ENCODE measurements at regions not wholly inside any gene's neighbourhood (a gene's known extent, or its start where the extent isn't known, plus 50 kb on each side); places are given as distances from the start of the nearest gene placed in this dataset.

DNA sequence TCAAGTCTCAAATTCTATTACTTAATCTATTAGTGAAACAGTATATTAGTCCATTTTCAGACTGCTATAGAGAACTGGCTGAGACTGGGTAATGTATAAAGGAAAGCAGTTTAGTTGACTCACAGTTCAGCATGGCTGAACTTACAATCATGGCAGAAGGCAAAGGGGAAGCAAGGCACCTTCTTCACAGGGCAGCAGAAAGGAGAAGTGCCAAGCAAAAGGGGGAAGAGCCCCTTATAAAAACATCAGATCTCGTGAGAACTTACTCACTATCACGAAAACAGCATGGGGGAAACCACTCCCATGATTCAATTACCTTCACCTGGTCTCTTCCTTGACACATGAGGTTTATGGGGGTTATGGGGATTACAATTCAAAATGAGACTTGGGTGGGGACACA lies 67.9 kb upstream of the CHSY3 start:
- POLR2A ChIA-PET, result no interaction called here
- Histone ChIP-seq H3K9me1 (replicated peaks; ENCODE audit: control insufficient read depth, extremely low read depth, insufficient read depth, low read length) (no peaks in the 10 kb centered on the region), H3K79me2 (ENCODE audit: control insufficient read depth, insufficient read depth, low read length) (no peaks in the 10 kb centered on the region), H2AFZ (ENCODE audit: low read depth, low read length) (no peak overlapping the region), H3K9me3 (replicated peaks; ENCODE audit: control insufficient read depth, insufficient read depth, low read length) (no peaks in the 10 kb centered on the region), H3K4me2 (ENCODE audit: insufficient read depth, low read length) (no peak overlapping the region), H4K20me1 (replicated peaks; ENCODE audit: control insufficient read depth, extremely low read depth, insufficient read depth, low read length) (no peaks in the 10 kb centered on the region), H3K9ac (replicated peaks; ENCODE audit: extremely low read depth, insufficient read depth, low read length) (no peak overlapping the region), H3K4me3 (replicated peaks in 1 of 3; ENCODE audit: insufficient read depth in 1 of 3, low read depth in 1 of 3, low read length in 3 of 3) (no peak overlapping the region), H3K4me1 (ENCODE audit: control insufficient read depth, extremely low read depth, insufficient read depth, low read length) (no peaks in the 10 kb centered on the region), H3K36me3 (ENCODE audit: control insufficient read depth in 2 of 2, extremely low read depth in 1 of 2, insufficient read depth in 2 of 2, low read length in 2 of 2) (no peaks in the 10 kb centered on the region), H3K27me3 (ENCODE audit: control insufficient read depth in 2 of 2, insufficient read depth in 2 of 2, low read length in 2 of 2) (peaks cover 0 to 3% of the 10 kb centered on the region in 2 experiments), H3K27ac (ENCODE audit: insufficient read depth, low read depth, low read length) (no peak overlapping the region)
- no peak for TF ChIP-seq MYC (IDR thresholded peaks at IDR 0.05; ENCODE audit: low read depth, low read length)
- TF ChIP-seq JUN (IDR thresholded peaks at IDR 0.05; ENCODE audit: borderline replicate concordance, insufficient read depth, insufficient read length, low read depth), result no peak
- TF ChIP-seq, protein P1, sequence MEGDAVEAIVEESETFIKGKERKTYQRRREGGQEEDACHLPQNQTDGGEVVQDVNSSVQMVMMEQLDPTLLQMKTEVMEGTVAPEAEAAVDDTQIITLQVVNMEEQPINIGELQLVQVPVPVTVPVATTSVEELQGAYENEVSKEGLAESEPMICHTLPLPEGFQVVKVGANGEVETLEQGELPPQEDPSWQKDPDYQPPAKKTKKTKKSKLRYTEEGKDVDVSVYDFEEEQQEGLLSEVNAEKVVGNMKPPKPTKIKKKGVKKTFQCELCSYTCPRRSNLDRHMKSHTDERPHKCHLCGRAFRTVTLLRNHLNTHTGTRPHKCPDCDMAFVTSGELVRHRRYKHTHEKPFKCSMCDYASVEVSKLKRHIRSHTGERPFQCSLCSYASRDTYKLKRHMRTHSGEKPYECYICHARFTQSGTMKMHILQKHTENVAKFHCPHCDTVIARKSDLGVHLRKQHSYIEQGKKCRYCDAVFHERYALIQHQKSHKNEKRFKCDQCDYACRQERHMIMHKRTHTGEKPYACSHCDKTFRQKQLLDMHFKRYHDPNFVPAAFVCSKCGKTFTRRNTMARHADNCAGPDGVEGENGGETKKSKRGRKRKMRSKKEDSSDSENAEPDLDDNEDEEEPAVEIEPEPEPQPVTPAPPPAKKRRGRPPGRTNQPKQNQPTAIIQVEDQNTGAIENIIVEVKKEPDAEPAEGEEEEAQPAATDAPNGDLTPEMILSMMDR (IDR thresholded peaks at IDR 0.05; ENCODE audit: extremely low read depth in 1 of 2, insufficient read depth in 1 of 2, low read depth in 1 of 2, low read length in 2 of 2), result no peak
- TF ChIP-seq POLR2AphosphoS5 (IDR thresholded peaks at IDR 0.05; ENCODE audit: insufficient read depth, low read depth, low read length), result no peak
- TF ChIP-seq FOS (IDR thresholded peaks at IDR 0.05; ENCODE audit: borderline replicate concordance, insufficient read depth, low read length), result no peak
- FAIRE-seq, result no peak
- intact Hi-C loops (cut with micrococcal nuclease) (no loop called here), dilution Hi-C loops (cut with MboI; ENCODE audit: extremely low pct_ligation_motif_present, low sequenced_read_pairs) (no loop called here)
- CTCF ChIA-PET, result interaction anchor here (1.0 kb wide), 2 partner anchors 16 to 65 kb away, joined by 4 read pairs; no protein-coding TSS in a partner anchor
- no TSS peak for BruUV-seq (replicated peaks)
- no peak for DNase-seq (ENCODE audit: low read depth, low spot score)

DNA sequence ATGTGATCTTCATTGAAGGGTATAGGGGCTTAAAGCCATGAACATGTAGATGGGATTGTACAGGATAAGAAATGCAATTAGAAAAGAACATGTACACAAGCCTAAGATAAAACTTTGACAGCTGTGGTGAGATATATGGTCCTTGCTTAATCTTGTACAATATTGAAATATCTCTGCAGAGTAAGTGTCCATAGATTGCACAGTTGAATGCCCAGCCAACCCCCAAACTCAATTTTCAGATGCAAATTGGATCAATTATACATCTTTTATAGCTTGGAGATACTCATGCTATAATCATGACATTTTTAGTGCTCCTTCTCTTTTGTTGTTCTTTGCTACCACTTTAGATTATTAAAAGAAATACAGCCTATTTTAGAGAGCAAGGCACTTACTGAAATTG lies 59.5 kb upstream of the CHSY3 start:
- POLR2A ChIA-PET, result no interaction called here
- CTCF ChIA-PET, result interaction anchor here (2.4 kb wide), 1 partner anchor 8 kb away, joined by 12 read pairs; no protein-coding TSS in a partner anchor
- FAIRE-seq (no peak), DNase-seq (ENCODE audit: low read depth, low spot score) (no peak)
- no peak overlapping the region for H3K4me3 ChIP-seq (replicated peaks in 1 of 3; ENCODE audit: insufficient read depth in 1 of 3, low read depth in 1 of 3, low read length in 3 of 3)
- dilution Hi-C loops (cut with MboI; ENCODE audit: extremely low pct_ligation_motif_present, low sequenced_read_pairs), result no loop called here
- peaks cover 0 to 8% of the 10 kb centered on the region in 2 experiments for H3K27me3 ChIP-seq (ENCODE audit: control insufficient read depth in 2 of 2, insufficient read depth in 2 of 2, low read length in 2 of 2)
- H2AFZ ChIP-seq (ENCODE audit: low read depth, low read length), result no peak overlapping the region
- no peak overlapping the region for H3K27ac ChIP-seq (ENCODE audit: insufficient read depth, low read depth, low read length)
- TF ChIP-seq FOS (IDR thresholded peaks at IDR 0.05; ENCODE audit: borderline replicate concordance, insufficient read depth, low read length) (no peak), EZH2 (IDR thresholded peaks at IDR 0.05; ENCODE audit: borderline replicate concordance, low read depth, low read length, severe bottlenecking) (no peak), JUN (IDR thresholded peaks at IDR 0.05; ENCODE audit: borderline replicate concordance, insufficient read depth, insufficient read length, low read depth) (no peak), POLR2AphosphoS5 (IDR thresholded peaks at IDR 0.05; ENCODE audit: insufficient read depth, low read depth, low read length) (no peak), GATA2 (IDR thresholded peaks at IDR 0.05; ENCODE audit: insufficient read depth, insufficient read length, low read depth, low read length) (no peak), MYC (IDR thresholded peaks at IDR 0.05; ENCODE audit: low read depth, low read length) (no peak), POLR2A (IDR thresholded peaks at IDR 0.05; ENCODE audit: low read depth, low read length) (no peak)
- TF ChIP-seq, protein P2, sequence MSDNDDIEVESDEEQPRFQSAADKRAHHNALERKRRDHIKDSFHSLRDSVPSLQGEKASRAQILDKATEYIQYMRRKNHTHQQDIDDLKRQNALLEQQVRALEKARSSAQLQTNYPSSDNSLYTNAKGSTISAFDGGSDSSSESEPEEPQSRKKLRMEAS (IDR thresholded peaks at IDR 0.05; ENCODE audit: insufficient read depth, insufficient read length), result no peak
- TF ChIP-seq, protein P1 (IDR thresholded peaks at IDR 0.05; ENCODE audit: extremely low read depth in 1 of 2, insufficient read depth in 1 of 2, low read depth in 1 of 2, low read length in 2 of 2), result no peak
- H3K9me1 ChIP-seq (replicated peaks; ENCODE audit: control insufficient read depth, extremely low read depth, insufficient read depth, low read length), result no peaks in the 10 kb centered on the region
- H3K36me3 ChIP-seq (ENCODE audit: control insufficient read depth in 2 of 2, extremely low read depth in 1 of 2, insufficient read depth in 2 of 2, low read length in 2 of 2), result no peaks in the 10 kb centered on the region
- no peaks in the 10 kb centered on the region for H4K20me1 ChIP-seq (replicated peaks; ENCODE audit: control insufficient read depth, extremely low read depth, insufficient read depth, low read length)
- BruUV-seq (replicated peaks), result no TSS peak
- H3K9ac ChIP-seq (replicated peaks; ENCODE audit: extremely low read depth, insufficient read depth, low read length), result no peak overlapping the region
- no peaks in the 10 kb centered on the region for H3K9me3 ChIP-seq (replicated peaks; ENCODE audit: control insufficient read depth, insufficient read depth, low read length)
- H3K79me2 ChIP-seq (ENCODE audit: control insufficient read depth, insufficient read depth, low read length), result no peaks in the 10 kb centered on the region
- intact Hi-C loops (cut with micrococcal nuclease), result no loop called here
- no peak overlapping the region for H3K4me2 ChIP-seq (ENCODE audit: insufficient read depth, low read length)
- no peaks in the 10 kb centered on the region for H3K4me1 ChIP-seq (ENCODE audit: control insufficient read depth, extremely low read depth, insufficient read depth, low read length)

All from endothelial cell of umbilical vein (primary cell).